ENCODE measurements at regions not wholly inside any gene's neighbourhood (a gene's known extent, or its start where the extent isn't known, plus 50 kb on each side); places are given as distances from the start of the nearest gene placed in this dataset.

DNA sequence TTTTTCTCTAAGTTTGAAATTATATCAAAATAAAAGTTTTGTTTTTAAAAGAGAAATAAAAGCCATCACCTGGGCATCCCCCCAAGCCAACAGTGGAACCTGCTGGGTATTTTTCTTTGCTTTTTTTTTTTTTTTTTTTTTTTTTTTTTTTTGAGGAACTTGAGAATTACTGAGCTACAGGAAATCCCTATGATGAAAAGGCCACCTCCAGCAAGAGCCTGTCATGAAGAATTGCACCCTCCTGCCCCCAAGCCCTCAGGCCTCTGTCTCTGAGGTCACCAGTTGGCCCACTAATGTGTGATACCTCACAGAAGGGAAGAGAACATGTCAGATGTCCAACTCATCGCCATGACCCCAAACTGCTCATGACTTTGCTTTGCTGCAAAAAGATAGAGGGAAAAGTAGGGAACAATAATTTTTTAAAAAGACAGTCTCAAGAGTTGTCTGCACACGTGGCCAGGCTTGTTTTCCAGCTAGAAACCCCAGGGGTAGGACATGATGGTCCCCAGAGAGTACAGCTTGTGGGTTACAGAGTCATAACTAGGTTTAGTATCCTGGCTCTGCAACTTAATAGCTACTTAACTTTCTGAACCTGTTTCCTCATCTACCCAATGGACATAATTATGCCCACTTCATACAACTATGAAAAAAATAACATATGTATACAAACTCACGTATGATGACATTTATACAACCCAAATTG lies 124.3 kb upstream of the EGLN3 start:
- no peak overlapping the region for H3K27ac Mint-ChIP-seq
- peaks cover 15% of the 10 kb centered on the region for H3K9me3 Mint-ChIP-seq
- TF ChIP-seq, protein P1, sequence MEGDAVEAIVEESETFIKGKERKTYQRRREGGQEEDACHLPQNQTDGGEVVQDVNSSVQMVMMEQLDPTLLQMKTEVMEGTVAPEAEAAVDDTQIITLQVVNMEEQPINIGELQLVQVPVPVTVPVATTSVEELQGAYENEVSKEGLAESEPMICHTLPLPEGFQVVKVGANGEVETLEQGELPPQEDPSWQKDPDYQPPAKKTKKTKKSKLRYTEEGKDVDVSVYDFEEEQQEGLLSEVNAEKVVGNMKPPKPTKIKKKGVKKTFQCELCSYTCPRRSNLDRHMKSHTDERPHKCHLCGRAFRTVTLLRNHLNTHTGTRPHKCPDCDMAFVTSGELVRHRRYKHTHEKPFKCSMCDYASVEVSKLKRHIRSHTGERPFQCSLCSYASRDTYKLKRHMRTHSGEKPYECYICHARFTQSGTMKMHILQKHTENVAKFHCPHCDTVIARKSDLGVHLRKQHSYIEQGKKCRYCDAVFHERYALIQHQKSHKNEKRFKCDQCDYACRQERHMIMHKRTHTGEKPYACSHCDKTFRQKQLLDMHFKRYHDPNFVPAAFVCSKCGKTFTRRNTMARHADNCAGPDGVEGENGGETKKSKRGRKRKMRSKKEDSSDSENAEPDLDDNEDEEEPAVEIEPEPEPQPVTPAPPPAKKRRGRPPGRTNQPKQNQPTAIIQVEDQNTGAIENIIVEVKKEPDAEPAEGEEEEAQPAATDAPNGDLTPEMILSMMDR (IDR thresholded peaks at IDR 0.05) = no peak
- no peak for DNase-seq
- H3K36me3 Mint-ChIP-seq (ENCODE audit: low read depth) = no peaks in the 10 kb centered on the region; the same call in 1 of the 2 replicates
- H3K27me3 Mint-ChIP-seq (ENCODE audit: insufficient read depth) = 0 out of 2 replicates have a peak, but pooled peaks cover 2% of the 10 kb centered on the region
- no peaks in the 10 kb centered on the region for H3K4me1 Mint-ChIP-seq (ENCODE audit: low read depth)
- H3K4me3 Mint-ChIP-seq = no peak overlapping the region

DNA sequence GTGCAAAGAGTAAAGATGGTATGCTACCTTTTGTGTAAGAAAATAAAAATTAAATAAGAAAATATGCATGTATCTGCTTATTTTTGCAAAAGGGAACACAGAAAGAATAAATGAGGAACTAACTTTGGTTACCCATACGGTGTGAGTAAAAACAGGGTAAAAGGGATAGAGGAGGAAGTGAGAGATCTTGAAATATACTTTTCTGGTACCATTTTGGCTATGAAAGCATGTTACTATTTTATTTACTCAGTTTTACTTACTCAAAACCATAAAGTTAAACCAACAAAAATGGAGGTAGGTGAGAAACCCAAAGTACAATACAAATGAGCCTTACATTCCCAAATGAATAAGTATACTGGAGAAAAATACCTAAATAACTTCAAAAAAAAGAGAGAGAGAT lies 122.0 kb upstream of the EGLN3 start:
- Mint-ChIP-seq H3K4me3 (no peak overlapping the region), H3K4me1 (ENCODE audit: low read depth) (no peaks in the 10 kb centered on the region), H3K36me3 (ENCODE audit: low read depth) (no peaks in the 10 kb centered on the region; the same call in 1 of the 2 replicates), H3K9me3 (peaks cover 11% of the 10 kb centered on the region), H3K27me3 (ENCODE audit: insufficient read depth) (peaks cover 4% of the 10 kb centered on the region; the same call in 1 of the 2 replicates), H3K27ac (no peak overlapping the region)
- TF ChIP-seq, protein P1 (IDR thresholded peaks at IDR 0.05) = no peak
- DNase-seq = no peak

DNA sequence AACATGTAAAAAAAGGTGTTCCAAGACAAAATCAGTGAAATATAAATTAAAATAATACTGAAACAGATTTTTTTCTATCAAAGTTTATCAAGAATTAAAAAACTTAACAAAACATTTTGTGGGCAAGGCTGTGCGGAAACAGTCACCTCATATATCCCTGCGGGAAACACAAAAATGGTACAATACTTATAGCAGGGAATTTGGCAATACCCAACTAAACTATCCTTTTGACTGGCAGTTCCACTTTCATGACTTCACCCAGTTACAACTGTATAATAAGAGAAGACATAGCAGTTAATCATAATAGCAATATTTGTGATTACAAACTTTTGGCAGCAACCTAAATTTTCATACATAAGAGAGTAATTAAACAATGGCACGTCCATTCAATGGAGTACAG lies 121.5 kb upstream of the EGLN3 start:
- no peak overlapping the region for H3K4me3 Mint-ChIP-seq
- peaks cover 4% of the 10 kb centered on the region; the same call in 1 of the 2 replicates for H3K27me3 Mint-ChIP-seq (ENCODE audit: insufficient read depth)

DNA sequence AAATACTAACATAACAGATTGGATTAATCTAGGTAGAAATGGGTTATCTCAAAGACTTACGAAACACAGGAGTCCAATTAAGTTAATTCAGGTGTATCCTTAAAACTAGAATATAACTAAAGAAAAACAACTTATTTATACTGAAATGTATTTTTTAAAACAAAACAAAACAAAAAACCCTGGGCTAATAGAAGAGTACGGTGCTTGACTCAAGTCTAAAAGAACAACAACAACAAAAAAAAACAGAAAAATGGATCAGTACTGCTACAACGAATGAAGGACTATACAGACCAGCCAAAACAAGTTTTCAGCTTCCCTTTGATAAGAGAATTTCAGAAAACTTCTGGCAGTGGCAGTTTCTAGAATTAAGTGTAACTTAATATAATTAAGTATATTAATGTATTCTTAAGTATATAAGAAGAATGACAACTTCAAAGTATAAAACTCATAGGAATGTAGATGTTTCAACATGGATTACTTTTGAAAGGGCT lies 120.1 kb upstream of the EGLN3 start:
- TF ChIP-seq, protein P1 (IDR thresholded peaks at IDR 0.05) = no peak
- Mint-ChIP-seq H3K27ac (no peak overlapping the region), H3K4me3 (no peak overlapping the region), H3K27me3 (ENCODE audit: insufficient read depth) (peaks cover 6% of the 10 kb centered on the region; the same call in 1 of the 2 replicates), H3K36me3 (ENCODE audit: low read depth) (no peaks in the 10 kb centered on the region; the same call in 1 of the 2 replicates), H3K9me3 (peaks cover 7% of the 10 kb centered on the region; the same call in 1 of the 2 replicates), H3K4me1 (ENCODE audit: low read depth) (no peaks in the 10 kb centered on the region)
- no peak for DNase-seq

More for the DNA sequence above, 121.5 kb upstream of the EGLN3 start:
- TF ChIP-seq, protein P1 (IDR thresholded peaks at IDR 0.05) = no peak
- Mint-ChIP-seq H3K9me3 (peaks cover 7% of the 10 kb centered on the region; the same call in 1 of the 2 replicates), H3K36me3 (ENCODE audit: low read depth) (no peaks in the 10 kb centered on the region; the same call in 1 of the 2 replicates), H3K4me1 (ENCODE audit: low read depth) (no peaks in the 10 kb centered on the region), H3K27ac (no peak overlapping the region)
- DNase-seq = no peak

DNA sequence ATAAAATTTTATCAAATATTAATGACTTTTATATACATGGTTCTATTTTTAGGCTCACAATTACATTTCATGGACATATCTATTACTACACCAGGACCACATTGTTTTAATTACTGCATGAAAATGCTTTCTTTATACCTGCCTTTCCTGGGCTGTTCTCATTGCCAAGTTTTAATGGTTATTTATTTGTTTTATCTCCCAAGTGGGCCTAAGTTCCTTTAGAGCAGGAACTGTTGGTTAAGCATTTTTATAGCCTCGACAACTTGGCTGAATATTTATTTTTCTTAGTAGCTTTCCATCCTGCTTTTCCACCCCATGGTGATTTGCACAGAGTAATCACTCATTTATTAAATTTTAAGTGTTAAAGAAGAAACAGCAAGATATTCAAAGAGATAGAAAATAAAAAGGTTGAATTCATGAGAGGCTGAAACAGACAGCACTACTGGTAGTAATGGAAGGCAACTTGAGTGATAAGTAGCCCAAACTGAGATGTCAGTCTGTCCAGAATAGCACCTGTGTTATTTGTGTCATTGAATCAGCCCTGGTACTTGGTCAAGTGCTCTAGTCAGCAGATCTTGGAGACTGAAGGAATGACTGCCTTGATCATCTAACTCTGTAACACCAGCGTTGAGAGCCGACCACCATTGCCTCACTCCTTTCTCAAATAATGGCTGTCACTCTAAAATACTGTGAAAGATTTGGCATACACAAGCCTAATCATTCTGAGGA lies 119.1 kb upstream of the EGLN3 start:
- H3K27ac Mint-ChIP-seq = no peak overlapping the region
- no peak for DNase-seq
- TF ChIP-seq, protein P1 (IDR thresholded peaks at IDR 0.05) = no peak
- H3K27me3 Mint-ChIP-seq (ENCODE audit: insufficient read depth) = peaks cover 7% of the 10 kb centered on the region; the same call in 1 of the 2 replicates
- H3K4me1 Mint-ChIP-seq (ENCODE audit: low read depth) = no peaks in the 10 kb centered on the region
- H3K36me3 Mint-ChIP-seq (ENCODE audit: low read depth) = no peaks in the 10 kb centered on the region; the same call in 1 of the 2 replicates
- no peak overlapping the region for H3K4me3 Mint-ChIP-seq
- peaks cover 7% of the 10 kb centered on the region; the same call in 1 of the 2 replicates for H3K9me3 Mint-ChIP-seq
